Urothelium cell line (cell line): ENCODE measurements at regions not wholly inside any gene's neighbourhood (a gene's known extent, or its start where the extent isn't known, plus 50 kb on each side); places are given as distances from the start of the nearest gene placed in this dataset.
A peak's percentile ranks its signal among the peaks of the same experiment; 100 is the strongest.

Experiments used
- DNase-seq: peaks from one replicate; pipeline ENCODE4 v3.0.0; 2011; ENCODE audit warnings: low spot score, mixed read lengths
- FAIRE-seq: peaks from 2 replicates; lab custom pipeline; 2011; peaks lifted over from hg19 to GRCh38; lab: Jason Lieb, UNC

- no peak for DNase-seq
- no peak for FAIRE-seq
These were observed 98.5 kb downstream of the METRNL start for GRCh38 chr17:83177611-83178532.

- FAIRE-seq (no peak), DNase-seq (no peak)
These were observed 99.3 kb downstream of the METRNL start for GRCh38 chr17:83178533-83179304.

- DNase-seq, result no peak
These were observed 100.0 kb downstream of the METRNL start for GRCh38 chr17:83179374-83179773.

GRCh38 chr17:83179811-83180210 is 100.4 kb downstream of the METRNL start:
- FAIRE-seq, result no peak
- DNase-seq, result no peak

More at GRCh38 chr17:83179374-83179773, 100.0 kb downstream of the METRNL start:
- no peak for FAIRE-seq

GRCh38 chr17:83180264-83180995 is 101.0 kb downstream of the METRNL start:
- FAIRE-seq, result no peak
- DNase-seq, result no peak

GRCh38 chr17:83180996-83181481 is 101.6 kb downstream of the METRNL start:
- FAIRE-seq (no peak), DNase-seq (no peak)

- FAIRE-seq (no peak), DNase-seq (no peak)
These were observed 102.7 kb downstream of the METRNL start for GRCh38 chr17:83181991-83182619.

GRCh38 chr17:83182620-83183101 is 103.3 kb downstream of the METRNL start:
- FAIRE-seq (no peak), DNase-seq (no peak)

- DNase-seq (no peak), FAIRE-seq (no peak)
These were observed 103.9 kb downstream of the METRNL start for GRCh38 chr17:83183145-83183948.

GRCh38 chr17:83183951-83184506 is 104.6 kb downstream of the METRNL start:
- DNase-seq, result no peak

GRCh38 chr17:83185023-83186002 is 105.9 kb downstream of the METRNL start:
- no peak for FAIRE-seq
- DNase-seq, result no peak

More at GRCh38 chr17:83183951-83184506, 104.6 kb downstream of the METRNL start:
- no peak for FAIRE-seq

- FAIRE-seq, result no peak
These were observed 106.8 kb downstream of the METRNL start for GRCh38 chr17:83186226-83186625.

GRCh38 chr17:83186751-83187421 is 107.5 kb downstream of the METRNL start:
- FAIRE-seq, result peak; percentile 20
- DNase-seq, result no peak

More at GRCh38 chr17:83186226-83186625, 106.8 kb downstream of the METRNL start:
- no peak for DNase-seq

GRCh38 chr17:83187782-83188311 is 108.4 kb downstream of the METRNL start:
- no peak for FAIRE-seq

GRCh38 chr17:83189044-83190003 is 109.9 kb downstream of the METRNL start:
- DNase-seq (no peak), FAIRE-seq (peak; percentile 62)

More at GRCh38 chr17:83187782-83188311, 108.4 kb downstream of the METRNL start:
- DNase-seq, result no peak

GRCh38 chr17:83190004-83190385 is 110.6 kb downstream of the METRNL start:
- FAIRE-seq (no peak), DNase-seq (no peak)
